Non-pigmented ciliary epithelial cell (primary cell): ENCODE measurements at regions not wholly inside any gene's neighbourhood (a gene's known extent, or its start where the extent isn't known, plus 50 kb on each side); places are given as distances from the start of the nearest gene placed in this dataset.
"Not testable (repeated sequence)": the region's sequence is repeated elsewhere in the genome, so short reads cannot be mapped to it uniquely, and the experiment has no call there.

ENCODE experiments used
- DNase-seq: peaks from one replicate; pipeline ENCODE4 v3.0.0-alpha.2; 2010; ENCODE audit warnings: low read depth

DNA sequence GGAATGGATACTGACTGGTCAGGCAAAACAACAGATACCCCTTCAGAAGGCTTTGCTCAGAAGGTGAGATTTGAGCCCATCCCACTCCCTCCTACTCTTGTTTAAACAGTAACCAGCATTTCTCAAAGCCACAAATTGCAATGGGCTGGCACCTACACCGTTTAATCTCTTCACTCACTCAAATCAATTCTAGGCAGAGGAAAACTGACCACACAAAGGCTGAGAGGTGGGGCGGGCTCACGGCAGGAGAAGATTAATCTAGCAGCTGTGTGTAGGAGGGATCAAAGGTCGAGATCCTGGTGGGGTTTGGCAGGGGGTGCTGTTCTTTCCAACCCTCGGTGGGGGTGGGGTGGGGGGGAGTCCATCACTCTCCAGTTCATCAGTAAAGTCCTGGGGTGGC lies 622.4 kb downstream of the BCOR start:
- DNase-seq, result no peak

- DNase-seq, result no peak
Observed at GRCh38 chrX:39476604-39477021, 621.1 kb downstream of the BCOR start.

GRCh38 chrX:39477031-39477761 lies 620.6 kb downstream of the BCOR start:
- no peak for DNase-seq

DNA sequence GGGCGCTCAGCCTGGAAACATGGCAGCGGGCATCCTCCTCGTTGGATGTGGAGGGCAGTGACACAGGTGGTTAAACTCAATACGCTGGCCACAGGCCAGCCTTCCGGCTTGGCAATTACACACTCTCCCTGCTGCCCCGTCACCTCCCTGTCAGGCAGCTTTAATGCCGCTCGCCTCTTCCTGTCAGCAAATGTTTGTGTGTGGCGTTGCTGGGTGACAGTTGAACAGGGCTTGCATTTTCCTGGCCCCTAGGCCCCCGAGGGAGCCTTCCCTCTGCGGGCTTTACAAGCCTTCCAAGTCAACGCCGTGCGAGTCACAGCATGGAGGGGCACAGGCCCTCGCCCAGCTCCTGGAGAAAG lies 620.0 kb downstream of the BCOR start:
- no peak for DNase-seq

GRCh38 chrX:39479856-39480255 lies 617.9 kb downstream of the BCOR start:
- DNase-seq, result no peak

DNA sequence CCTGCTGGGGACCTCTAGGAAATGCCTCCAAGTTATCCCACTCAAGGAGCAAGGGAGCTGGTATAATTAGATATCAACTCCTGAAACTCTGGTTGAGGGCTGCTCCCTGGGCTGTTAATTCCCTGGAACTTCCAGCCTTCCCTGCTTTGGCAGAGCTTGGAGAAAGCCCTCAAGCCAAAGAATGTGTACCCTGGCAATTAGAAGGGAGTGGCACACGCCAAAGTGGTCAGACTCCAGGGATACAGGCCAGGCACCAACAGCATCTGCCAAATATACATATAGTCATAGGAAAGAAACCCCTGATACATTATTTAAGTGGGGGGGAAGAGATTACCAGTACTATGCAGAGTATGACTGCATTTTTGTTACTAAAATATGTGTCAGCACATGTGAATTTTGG lies 616.8 kb downstream of the BCOR start:
- no peak for DNase-seq

GRCh38 chrX:39481621-39482020 lies 616.1 kb downstream of the BCOR start:
- no peak for DNase-seq

DNA sequence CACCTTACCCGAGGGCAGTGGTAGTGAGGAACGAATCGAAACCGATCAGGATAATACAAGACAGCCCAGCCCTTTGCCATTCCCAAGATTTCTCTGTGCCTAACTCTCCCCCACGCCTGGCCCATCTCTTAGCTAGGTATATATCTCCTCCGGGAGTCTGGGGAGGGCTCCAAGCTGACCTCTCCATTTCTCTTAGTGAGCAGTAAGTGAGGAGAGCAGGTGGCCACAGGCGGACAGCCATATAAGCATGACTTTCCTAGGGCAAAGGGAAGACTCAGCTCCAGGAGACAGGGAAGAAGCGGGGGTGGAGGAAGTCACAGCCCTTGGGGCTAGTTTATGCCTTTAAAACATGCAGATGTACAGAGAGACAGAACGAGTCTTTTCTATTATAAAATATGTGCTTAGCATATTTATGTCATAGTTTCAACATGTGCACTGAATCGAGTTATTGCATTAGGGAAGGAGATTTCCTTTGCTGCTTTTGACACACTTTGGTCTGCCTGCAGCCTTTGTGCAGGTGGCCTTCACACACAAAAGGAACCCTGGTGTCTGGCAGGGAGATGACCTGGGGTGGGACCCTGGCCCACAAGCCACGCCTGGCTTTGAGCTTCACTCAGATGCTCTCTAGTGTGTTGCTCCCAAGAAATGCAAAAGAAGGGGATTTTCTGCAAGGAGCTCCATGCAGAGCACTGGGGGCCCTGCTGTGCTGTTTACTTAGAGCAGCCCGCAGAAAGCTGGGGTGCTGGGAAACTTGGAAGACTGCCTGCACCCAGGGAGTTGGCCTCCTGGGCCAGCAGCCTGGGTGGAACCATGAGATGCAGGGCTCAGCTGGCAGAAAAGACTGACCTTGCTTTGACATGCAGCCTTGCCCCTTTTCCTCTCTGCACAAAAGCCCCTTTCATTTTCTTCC lies 613.3 kb downstream of the BCOR start:
- no peak for DNase-seq

- no peak for DNase-seq
Observed at GRCh38 chrX:39487166-39487968, 610.4 kb downstream of the BCOR start.

DNA sequence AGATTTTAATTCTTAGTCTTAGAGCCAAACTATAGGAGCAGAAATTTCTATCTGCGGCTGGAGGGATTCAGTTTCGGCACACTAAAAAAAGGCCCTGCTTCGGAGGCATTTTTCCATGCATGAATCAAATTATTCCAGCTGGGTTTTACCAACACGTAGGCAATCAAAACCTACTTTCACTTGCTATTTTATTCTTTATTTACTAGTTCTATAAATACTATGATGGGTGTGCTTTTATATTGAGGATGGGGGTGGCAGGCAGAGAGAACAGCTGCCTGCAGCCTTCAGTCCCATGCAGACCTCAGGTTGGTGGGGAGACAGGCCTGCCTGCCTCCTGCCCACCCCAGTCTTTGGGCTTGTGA lies 609.8 kb downstream of the BCOR start:
- no peak for DNase-seq

GRCh38 chrX:39491548-39492297 lies 606.0 kb downstream of the BCOR start:
- no peak for DNase-seq

- DNase-seq, result no peak
Observed at GRCh38 chrX:39492497-39493162, 605.1 kb downstream of the BCOR start.

- DNase-seq, result no peak
Observed at GRCh38 chrX:39493168-39493567, 604.6 kb downstream of the BCOR start.

DNA sequence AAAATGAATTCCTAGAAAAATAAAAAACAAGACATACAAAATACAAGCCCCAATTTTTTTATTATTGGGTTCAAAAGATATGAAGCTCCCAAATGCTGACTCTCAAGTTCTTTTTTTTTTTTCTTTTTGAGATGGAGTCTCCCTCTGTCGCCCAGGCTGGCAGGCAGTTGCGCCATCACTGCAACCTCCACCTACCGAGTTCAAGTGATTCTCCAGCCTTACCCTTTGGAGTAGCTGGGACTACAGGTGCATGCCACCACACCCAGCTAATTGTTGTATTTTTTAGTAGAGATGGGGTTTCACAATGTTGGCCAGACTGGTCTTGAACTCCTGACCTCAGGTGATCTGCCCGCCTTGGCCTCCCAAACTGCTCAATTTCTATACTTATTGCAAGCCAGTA lies 600.6 kb downstream of the BCOR start:
- not testable (repeated sequence) for DNase-seq

- no peak for DNase-seq
Observed at GRCh38 chrX:39497702-39498265, 600.0 kb downstream of the BCOR start.

DNA sequence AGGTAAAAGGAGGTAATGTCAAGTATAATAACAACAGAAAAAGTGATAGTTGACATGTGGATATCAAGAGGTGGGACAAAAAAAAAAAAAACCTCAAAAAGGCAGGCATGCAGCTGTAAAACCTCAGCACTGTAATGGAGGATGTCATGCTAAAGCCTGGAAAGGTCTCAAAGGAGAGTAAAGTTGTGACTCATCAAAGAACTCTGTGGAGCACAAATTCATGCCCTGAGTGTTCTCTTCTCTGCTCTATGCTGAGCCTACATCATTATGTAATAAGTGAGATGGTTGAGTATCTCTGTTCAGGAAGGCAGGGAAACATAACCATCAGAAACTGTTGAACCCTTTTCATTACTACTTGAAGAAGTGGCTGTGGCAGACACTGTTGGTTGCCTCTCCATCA lies 597.8 kb downstream of the BCOR start:
- DNase-seq, result no peak

- DNase-seq, result no peak
Observed at GRCh38 chrX:39501822-39502221, 595.9 kb downstream of the BCOR start.

DNA sequence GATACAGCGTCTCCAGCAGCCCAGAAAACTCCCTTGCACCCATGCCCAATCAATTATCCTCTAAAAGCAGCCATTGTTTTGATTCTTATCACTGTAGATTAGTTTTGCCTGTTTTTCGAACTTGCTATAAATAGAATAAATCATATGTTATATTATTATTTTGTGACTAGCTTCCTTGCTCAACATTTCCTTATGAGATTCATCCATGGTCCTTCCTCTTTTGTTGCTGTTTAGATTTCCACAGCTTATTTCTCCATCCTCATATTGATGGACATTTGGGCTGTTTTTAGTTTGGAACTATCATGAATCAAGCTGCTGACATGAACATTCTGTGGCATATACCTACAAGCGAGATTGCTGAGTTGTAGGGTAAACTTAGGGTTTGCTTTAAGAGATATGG lies 595.3 kb downstream of the BCOR start:
- no peak for DNase-seq

DNA sequence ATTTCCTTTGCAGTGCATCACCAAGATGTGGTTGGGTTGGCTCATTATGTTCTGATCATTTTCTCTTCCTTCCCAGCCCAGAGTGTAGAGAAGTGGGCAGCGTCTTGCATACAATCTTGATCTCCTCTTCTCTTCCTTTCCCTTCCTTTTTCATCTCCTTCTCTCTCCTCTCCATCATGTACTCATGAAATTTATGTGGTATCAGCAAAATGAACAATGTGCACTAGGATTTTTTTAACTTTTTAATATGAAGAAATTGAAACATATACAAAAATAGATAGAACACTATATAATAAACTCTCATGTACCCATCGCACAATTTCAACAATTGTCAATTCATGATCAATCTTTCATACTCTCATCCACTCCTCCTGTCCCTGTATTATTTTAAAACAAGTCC lies 593.5 kb downstream of the BCOR start:
- no peak for DNase-seq

DNA sequence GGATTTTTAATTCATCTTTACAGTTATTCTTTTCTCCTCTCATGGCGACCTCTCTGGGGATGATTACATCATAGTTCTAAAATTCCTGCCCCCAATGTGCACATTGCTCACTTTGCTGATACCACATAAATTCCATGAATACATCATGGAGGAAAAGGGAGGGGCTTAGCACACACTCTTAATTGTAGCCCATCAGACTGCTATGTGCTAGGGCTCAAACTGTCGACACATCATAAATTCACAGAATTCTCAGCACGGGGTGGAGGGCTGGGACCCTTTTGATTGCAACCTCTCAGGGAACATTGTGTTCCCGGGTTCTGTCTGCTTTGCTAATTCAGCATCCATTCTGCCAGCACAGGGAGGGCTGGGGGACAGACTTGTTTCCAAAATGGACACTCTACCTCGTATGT lies 592.9 kb downstream of the BCOR start:
- DNase-seq, result no peak

DNA sequence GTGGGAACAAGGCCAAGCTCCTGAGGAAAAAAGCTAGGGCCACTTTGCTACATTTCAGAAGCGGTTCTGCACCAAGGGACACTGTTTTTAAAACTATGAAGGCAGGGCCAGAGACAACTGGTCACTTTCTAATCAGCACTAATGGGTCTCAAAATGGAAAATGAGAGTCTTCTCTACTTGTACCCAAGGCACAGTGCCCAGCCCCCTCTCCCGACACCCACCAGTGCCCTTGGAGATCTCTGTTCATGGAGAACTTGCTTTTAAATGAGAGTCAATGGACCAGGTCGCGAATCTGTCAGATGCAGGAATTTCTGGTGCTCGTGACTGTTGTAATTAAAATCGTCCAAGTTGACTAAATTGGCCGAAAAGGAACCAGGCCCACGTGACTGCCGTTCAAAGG lies 591.6 kb downstream of the BCOR start:
- no peak for DNase-seq
